ENCODE measurements at regions not wholly inside any gene's neighbourhood (a gene's known extent, or its start where the extent isn't known, plus 50 kb on each side); places are given as distances from the start of the nearest gene placed in this dataset.

GRCh38 chr1:63024132-63024531 is 240.2 kb downstream of the ATG4C start:
- DNase-seq (ENCODE audit: extremely low read depth in 1 of 11, low read depth in 9 of 11, low spot score in 4 of 11), result peak in 1 of 11 donors; percentile 11

- DNase-seq (ENCODE audit: extremely low read depth in 1 of 11, low read depth in 9 of 11, low spot score in 4 of 11), result no peak
Observed at GRCh38 chr1:63027176-63027575, 243.2 kb downstream of the ATG4C start.

GRCh38 chr1:63032171-63032570 is 248.2 kb downstream of the ATG4C start:
- no peak for DNase-seq (ENCODE audit: extremely low read depth in 1 of 11, low read depth in 9 of 11, low spot score in 4 of 11)

- DNase-seq (ENCODE audit: extremely low read depth in 1 of 11, low read depth in 9 of 11, low spot score in 4 of 11), result no peak
Observed at GRCh38 chr1:63033211-63033610, 249.3 kb downstream of the ATG4C start.

GRCh38 chr1:63034256-63034655 is 250.3 kb downstream of the ATG4C start:
- DNase-seq (ENCODE audit: extremely low read depth in 1 of 11, low read depth in 9 of 11, low spot score in 4 of 11), result no peak

- DNase-seq (ENCODE audit: extremely low read depth in 1 of 11, low read depth in 9 of 11, low spot score in 4 of 11), result no peak
Observed at GRCh38 chr1:63038586-63038985, 254.7 kb downstream of the ATG4C start.

- DNase-seq (ENCODE audit: extremely low read depth in 1 of 11, low read depth in 9 of 11, low spot score in 4 of 11), result no peak
Observed at GRCh38 chr1:63041660-63042059, 257.7 kb downstream of the ATG4C start.

GRCh38 chr1:63042278-63042677 is 258.3 kb downstream of the ATG4C start:
- peak in 6 of 11 donors; percentile 7 to 25 (median 12) for DNase-seq (ENCODE audit: extremely low read depth in 1 of 11, low read depth in 9 of 11, low spot score in 4 of 11)

- DNase-seq (ENCODE audit: extremely low read depth in 1 of 11, low read depth in 9 of 11, low spot score in 4 of 11), result no peak
Observed at GRCh38 chr1:63046539-63046938, 262.6 kb downstream of the ATG4C start.

GRCh38 chr1:63049135-63049534 is 265.2 kb downstream of the ATG4C start:
- DNase-seq (ENCODE audit: extremely low read depth in 1 of 11, low read depth in 9 of 11, low spot score in 4 of 11), result no peak

GRCh38 chr1:63051356-63051755 is 267.4 kb downstream of the ATG4C start:
- no peak for DNase-seq (ENCODE audit: extremely low read depth in 1 of 11, low read depth in 9 of 11, low spot score in 4 of 11)

GRCh38 chr1:63051886-63052285 is 268.0 kb downstream of the ATG4C start:
- DNase-seq (ENCODE audit: extremely low read depth in 1 of 11, low read depth in 9 of 11, low spot score in 4 of 11), result peak in 4 of 11 donors; percentile 7 to 24 (median 12)

- DNase-seq (ENCODE audit: extremely low read depth in 1 of 11, low read depth in 9 of 11, low spot score in 4 of 11), result no peak
Observed at GRCh38 chr1:63054184-63054583, 268.2 kb upstream of the FOXD3 start.

- DNase-seq (ENCODE audit: extremely low read depth in 1 of 11, low read depth in 9 of 11, low spot score in 4 of 11), result no peak
Observed at GRCh38 chr1:63063367-63063766, 259.0 kb upstream of the FOXD3 start.

GRCh38 chr1:63064135-63064534 is 258.2 kb upstream of the FOXD3 start:
- DNase-seq (ENCODE audit: extremely low read depth in 1 of 11, low read depth in 9 of 11, low spot score in 4 of 11), result no peak

GRCh38 chr1:63068626-63069025 is 253.7 kb upstream of the FOXD3 start:
- no peak for DNase-seq (ENCODE audit: extremely low read depth in 1 of 11, low read depth in 9 of 11, low spot score in 4 of 11)

- no peak for DNase-seq (ENCODE audit: extremely low read depth in 1 of 11, low read depth in 9 of 11, low spot score in 4 of 11)
Observed at GRCh38 chr1:63069214-63069613, 253.2 kb upstream of the FOXD3 start.

GRCh38 chr1:63073309-63074306 is 248.8 kb upstream of the FOXD3 start:
- peak in 4 of 11 donors; percentile 7 to 21 (median 18) for DNase-seq (ENCODE audit: extremely low read depth in 1 of 11, low read depth in 9 of 11, low spot score in 4 of 11)

- no peak for DNase-seq (ENCODE audit: extremely low read depth in 1 of 11, low read depth in 9 of 11, low spot score in 4 of 11)
Observed at GRCh38 chr1:63074321-63074720, 248.0 kb upstream of the FOXD3 start.

GRCh38 chr1:63082766-63083165 is 239.6 kb upstream of the FOXD3 start:
- no peak for DNase-seq (ENCODE audit: extremely low read depth in 1 of 11, low read depth in 9 of 11, low spot score in 4 of 11)

- DNase-seq (ENCODE audit: extremely low read depth in 1 of 11, low read depth in 9 of 11, low spot score in 4 of 11), result no peak
Observed at GRCh38 chr1:63087966-63088365, 234.4 kb upstream of the FOXD3 start.
